ENCODE measurements at regions not wholly inside any gene's neighbourhood (a gene's known extent, or its start where the extent isn't known, plus 50 kb on each side); places are given as distances from the start of the nearest gene placed in this dataset.

DNA sequence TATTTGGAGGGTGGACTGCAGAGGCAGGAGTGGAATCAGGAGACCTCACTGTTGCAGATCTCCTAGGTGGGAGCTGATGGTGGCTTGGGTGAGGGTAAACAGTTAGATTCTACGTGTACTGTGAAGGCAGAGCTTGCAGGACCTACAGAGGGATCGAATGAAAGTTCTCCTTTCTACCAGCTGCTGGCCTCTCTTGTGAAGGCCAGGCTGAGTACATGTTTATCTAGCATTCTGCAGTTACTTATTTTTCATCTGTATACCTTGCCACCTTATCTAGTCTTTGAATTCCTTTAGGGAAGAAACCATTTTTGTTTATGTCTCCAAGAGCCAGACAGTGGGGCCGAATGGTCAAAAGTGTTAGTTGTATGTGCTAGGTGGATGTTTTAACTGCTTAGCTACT is 57.6 kb downstream of the PTTG1 start:
- TF ChIP-seq, protein P1, sequence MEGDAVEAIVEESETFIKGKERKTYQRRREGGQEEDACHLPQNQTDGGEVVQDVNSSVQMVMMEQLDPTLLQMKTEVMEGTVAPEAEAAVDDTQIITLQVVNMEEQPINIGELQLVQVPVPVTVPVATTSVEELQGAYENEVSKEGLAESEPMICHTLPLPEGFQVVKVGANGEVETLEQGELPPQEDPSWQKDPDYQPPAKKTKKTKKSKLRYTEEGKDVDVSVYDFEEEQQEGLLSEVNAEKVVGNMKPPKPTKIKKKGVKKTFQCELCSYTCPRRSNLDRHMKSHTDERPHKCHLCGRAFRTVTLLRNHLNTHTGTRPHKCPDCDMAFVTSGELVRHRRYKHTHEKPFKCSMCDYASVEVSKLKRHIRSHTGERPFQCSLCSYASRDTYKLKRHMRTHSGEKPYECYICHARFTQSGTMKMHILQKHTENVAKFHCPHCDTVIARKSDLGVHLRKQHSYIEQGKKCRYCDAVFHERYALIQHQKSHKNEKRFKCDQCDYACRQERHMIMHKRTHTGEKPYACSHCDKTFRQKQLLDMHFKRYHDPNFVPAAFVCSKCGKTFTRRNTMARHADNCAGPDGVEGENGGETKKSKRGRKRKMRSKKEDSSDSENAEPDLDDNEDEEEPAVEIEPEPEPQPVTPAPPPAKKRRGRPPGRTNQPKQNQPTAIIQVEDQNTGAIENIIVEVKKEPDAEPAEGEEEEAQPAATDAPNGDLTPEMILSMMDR (IDR thresholded peaks at IDR 0.05; ENCODE audit: insufficient read depth, low read length, poor library complexity, severe bottlenecking): no peak
- no peak for DNase-seq (ENCODE audit: extremely low read depth, insufficient read length)
- peaks cover 11% of the 10 kb centered on the region for H3K36me3 ChIP-seq (ENCODE audit: control insufficient read depth, insufficient read depth, low read length)
- H3K4me3 ChIP-seq (replicated peaks; ENCODE audit: low read depth, low read length): no peak overlapping the region
- no peaks in the 10 kb centered on the region for H3K27me3 ChIP-seq (replicated peaks; ENCODE audit: control insufficient read depth, insufficient read depth, low read length)

DNA sequence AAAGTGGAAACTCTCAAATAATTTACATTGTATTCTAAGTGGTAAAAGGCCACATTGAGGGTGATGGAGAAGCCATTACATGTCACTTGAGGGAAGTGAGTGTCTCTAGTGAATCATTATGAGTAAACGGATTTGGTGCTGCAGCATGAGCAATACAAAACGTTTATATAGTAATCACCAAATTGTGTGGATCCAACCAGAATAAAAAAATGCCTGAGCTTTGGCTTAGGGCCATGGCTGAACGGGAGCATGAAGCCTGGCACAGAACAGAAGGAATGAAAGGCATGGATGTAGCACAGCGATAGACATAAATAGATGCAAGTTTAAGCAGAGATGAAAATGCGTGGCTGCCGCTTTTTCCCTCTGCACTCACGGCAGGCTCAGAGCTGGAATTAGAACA is 58.3 kb downstream of the PTTG1 start:
- DNase-seq (ENCODE audit: extremely low read depth, insufficient read length): no peak

DNA sequence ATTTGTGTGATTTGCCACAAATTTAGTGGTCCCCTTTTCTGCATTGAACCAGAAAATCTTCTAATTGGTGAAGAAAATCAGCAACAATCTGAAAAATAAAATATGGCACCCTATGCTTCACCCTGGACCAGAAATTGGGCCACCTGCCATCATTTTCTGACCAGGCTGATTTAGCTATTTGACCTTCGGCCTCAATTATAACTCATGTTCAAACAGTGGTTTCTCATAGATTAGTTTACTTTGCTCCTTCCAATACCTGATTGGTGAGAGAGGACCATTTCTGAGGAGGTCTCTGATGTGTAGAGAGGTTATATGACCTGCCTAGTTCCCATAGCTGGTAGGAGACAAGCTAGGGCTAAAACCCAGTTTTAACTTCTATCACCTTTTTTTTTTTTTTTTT is 59.0 kb downstream of the PTTG1 start:
- DNase-seq (ENCODE audit: extremely low read depth, insufficient read length): no peak
- no peak overlapping the region for H3K4me3 ChIP-seq (replicated peaks; ENCODE audit: low read depth, low read length)
- TF ChIP-seq, protein P1 (IDR thresholded peaks at IDR 0.05; ENCODE audit: insufficient read depth, low read length, poor library complexity, severe bottlenecking): no peak
- peaks cover 14% of the 10 kb centered on the region for H3K36me3 ChIP-seq (ENCODE audit: control insufficient read depth, insufficient read depth, low read length)
- H3K27me3 ChIP-seq (replicated peaks; ENCODE audit: control insufficient read depth, insufficient read depth, low read length): no peaks in the 10 kb centered on the region

More for the DNA sequence above, 58.3 kb downstream of the PTTG1 start:
- TF ChIP-seq, protein P1 (IDR thresholded peaks at IDR 0.05; ENCODE audit: insufficient read depth, low read length, poor library complexity, severe bottlenecking): no peak
- H3K4me3 ChIP-seq (replicated peaks; ENCODE audit: low read depth, low read length): no peak overlapping the region
- H3K36me3 ChIP-seq (ENCODE audit: control insufficient read depth, insufficient read depth, low read length): peaks cover 11% of the 10 kb centered on the region
- H3K27me3 ChIP-seq (replicated peaks; ENCODE audit: control insufficient read depth, insufficient read depth, low read length): no peaks in the 10 kb centered on the region

DNA sequence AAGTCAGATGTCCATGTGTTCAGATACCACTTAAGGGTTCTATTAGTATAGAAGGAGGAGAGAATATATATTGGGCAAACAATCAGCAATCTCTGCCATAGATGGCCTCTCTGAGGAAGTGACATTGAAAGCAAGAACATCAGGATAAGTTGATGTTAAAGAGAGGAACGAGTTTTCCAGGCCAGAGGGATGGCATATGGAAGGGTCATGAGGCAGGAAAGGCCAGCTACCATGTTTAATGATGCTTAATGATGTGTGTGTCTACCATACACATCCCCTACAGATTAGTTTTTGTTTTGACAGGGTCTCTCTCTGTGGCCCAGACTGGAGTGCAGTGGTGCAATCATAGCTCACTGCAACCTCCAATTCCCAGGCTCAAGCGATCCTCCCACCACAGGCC is 63.0 kb downstream of the PTTG1 start:
- TF ChIP-seq, protein P1 (IDR thresholded peaks at IDR 0.05; ENCODE audit: insufficient read depth, low read length, poor library complexity, severe bottlenecking): no peak
- H3K36me3 ChIP-seq (ENCODE audit: control insufficient read depth, insufficient read depth, low read length): peaks cover 8% of the 10 kb centered on the region
- no peak for DNase-seq (ENCODE audit: extremely low read depth, insufficient read length)
- H3K27me3 ChIP-seq (replicated peaks; ENCODE audit: control insufficient read depth, insufficient read depth, low read length): no peaks in the 10 kb centered on the region
- H3K4me3 ChIP-seq (replicated peaks; ENCODE audit: low read depth, low read length): no peak overlapping the region

DNA sequence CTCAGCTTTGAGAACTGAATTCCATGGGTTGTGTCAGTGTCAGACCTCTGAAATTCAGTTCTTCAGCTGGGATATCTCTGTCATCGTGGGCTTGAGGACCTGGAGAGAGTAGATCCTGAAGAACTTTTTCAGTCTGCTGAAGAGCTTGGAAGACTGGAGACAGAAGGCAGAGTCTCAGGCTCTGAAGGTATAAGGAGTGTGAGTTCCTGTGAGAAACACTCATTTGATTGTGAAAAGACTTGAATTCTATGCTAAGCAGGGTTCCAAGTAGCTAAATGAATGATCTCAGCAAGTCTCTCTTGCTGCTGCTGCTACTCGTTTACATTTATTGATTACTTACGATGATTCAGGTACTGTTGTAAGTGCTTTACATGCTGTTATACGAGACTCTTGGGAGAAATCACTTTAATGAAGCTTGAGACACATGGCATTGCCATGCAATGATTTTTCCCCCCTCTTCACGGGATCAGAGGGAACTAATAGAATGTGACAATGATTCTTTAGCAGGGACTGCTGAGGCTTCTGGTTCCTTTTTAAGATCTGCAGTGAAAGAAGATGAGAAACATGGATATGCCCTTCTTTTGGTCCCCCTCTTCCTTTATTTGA is 63.8 kb downstream of the PTTG1 start:
- H3K4me3 ChIP-seq (replicated peaks; ENCODE audit: low read depth, low read length): no peak overlapping the region
- DNase-seq (ENCODE audit: extremely low read depth, insufficient read length): no peak
- no peaks in the 10 kb centered on the region for H3K27me3 ChIP-seq (replicated peaks; ENCODE audit: control insufficient read depth, insufficient read depth, low read length)
- H3K36me3 ChIP-seq (ENCODE audit: control insufficient read depth, insufficient read depth, low read length): peaks cover 8% of the 10 kb centered on the region
- TF ChIP-seq, protein P1 (IDR thresholded peaks at IDR 0.05; ENCODE audit: insufficient read depth, low read length, poor library complexity, severe bottlenecking): no peak

DNA sequence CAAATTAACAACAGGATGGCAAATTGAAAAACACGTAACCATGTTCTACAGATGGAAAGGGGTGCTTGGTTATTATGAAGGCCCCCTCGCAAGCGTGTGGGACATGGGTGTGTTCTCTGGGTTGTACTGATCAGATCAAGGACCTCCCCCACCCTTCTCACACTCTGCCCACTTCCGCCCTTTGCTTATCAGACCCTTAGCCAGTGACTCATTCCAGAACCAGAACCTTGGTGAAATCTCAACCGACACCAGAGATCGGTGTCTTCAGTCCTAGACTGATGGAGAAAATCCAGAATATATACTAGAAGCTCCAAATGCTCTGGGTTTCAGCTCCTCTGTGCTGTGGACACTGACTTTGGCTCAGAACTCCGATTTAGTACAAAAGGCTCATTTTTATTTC is 64.9 kb downstream of the PTTG1 start:
- Histone ChIP-seq H3K4me3 (replicated peaks; ENCODE audit: low read depth, low read length) (no peak overlapping the region), H3K27me3 (replicated peaks; ENCODE audit: control insufficient read depth, insufficient read depth, low read length) (no peaks in the 10 kb centered on the region), H3K36me3 (ENCODE audit: control insufficient read depth, insufficient read depth, low read length) (peaks cover 8% of the 10 kb centered on the region)
- TF ChIP-seq, protein P1 (IDR thresholded peaks at IDR 0.05; ENCODE audit: insufficient read depth, low read length, poor library complexity, severe bottlenecking): no peak
- no peak for DNase-seq (ENCODE audit: extremely low read depth, insufficient read length)

Data from GM06990 (cell line).